HG02973 (cell line): ENCODE measurements at regions not wholly inside any gene's neighbourhood (a gene's known extent, or its start where the extent isn't known, plus 50 kb on each side); places are given as distances from the start of the nearest gene placed in this dataset.

Experiments used
- ATAC-seq: cut with Tn5 transposase; IDR thresholded peaks from one replicate; pipeline ENCODE4 v1.9.1; 2021; ENCODE audit warnings: moderate library complexity; ENCODE audit not compliant: unreplicated experiment

DNA sequence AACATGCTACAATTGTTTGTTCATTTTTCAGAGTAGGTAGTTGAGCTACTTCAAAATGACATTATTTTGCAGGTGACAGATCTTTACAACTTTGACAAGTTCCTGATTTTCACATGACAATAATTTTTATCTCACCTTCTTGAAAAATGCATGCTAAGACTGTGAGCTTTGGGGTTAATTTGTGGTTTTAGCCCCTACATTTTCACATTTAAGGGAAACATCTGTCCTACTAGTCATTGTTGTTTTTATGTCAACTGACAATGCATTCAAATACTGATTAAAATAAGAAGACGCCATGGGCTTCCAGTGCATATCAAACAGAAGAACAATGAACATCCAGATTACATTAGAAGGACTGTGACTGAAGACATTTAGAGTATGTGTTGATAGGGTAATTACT is 1470.8 kb upstream of the TENM4 start:
- no peak for ATAC-seq

DNA sequence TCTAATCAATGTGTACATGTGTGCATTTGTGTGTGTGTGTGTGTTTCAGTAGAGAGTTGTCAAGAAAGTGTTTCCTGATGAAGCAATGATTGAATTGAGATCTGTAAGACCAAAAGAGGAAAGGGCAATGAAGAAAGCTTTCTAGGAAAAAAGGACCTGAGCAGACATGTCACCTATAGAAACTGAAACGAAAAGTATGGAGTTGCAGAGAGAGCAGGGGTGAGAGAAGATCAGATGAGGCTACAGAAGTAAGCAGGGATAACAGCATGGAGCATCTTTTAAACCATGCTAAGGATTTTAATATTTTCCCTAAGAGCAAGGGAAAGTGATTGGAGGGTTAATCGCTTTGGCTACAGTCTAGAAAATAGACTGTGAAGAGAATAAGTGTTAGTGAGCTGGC is 1459.4 kb upstream of the TENM4 start:
- ATAC-seq, result no peak

DNA sequence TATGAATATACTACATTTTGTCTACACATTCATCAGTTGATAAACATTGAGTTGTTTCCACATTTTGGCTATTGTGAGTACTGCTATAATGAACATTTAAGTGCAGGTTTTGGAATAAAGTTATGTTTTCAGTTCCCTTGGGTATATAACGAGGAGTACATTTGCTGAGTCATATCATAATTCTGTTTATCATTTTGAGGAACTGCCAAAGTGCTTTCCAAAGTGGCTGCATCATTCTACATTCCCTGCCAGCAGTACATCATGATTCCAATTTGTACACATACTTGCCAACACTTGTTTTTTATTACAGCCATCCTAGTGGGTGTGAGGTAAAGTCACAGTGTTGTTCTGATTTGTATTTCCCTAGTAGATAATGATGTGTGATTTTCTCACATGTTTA is 1458.6 kb upstream of the TENM4 start:
- peak; percentile 58 for ATAC-seq

DNA sequence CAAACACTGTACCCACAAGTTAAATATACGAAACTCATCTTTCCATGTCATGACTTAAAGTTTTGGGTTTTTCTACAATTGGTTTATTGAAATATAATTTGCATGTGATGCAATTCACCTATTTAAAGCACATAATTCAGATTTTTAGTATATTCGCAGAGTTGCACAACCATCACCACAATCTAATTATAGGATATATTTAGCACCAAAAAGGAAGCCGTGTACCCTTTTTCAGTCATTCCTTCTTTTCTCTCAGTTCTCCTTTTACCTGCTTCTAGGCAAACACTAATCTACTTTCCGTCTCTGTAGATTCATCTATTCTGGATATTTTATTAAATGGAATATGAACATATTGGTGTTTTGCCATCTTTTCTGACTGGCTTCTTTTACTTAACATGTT is 1458.1 kb upstream of the TENM4 start:
- ATAC-seq, result no peak

DNA sequence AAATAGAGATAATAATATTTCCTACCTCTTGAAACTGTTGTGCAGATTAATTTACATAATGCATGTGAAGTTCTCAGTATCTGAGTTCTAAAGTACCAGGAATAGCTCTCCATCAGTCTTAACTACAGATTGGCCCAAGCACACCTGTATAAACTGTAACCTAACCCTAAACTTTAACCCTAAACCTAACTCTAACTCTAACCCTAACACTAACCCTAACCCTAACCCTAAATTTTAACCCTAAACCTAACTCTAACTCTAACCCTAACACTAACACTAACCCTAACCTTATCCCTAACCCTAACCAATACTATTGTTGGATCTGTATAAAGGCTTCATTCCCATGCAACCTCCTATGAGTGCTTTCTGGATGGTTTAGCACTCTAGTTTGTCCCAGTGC is 1445.9 kb upstream of the TENM4 start:
- ATAC-seq, result no peak

DNA sequence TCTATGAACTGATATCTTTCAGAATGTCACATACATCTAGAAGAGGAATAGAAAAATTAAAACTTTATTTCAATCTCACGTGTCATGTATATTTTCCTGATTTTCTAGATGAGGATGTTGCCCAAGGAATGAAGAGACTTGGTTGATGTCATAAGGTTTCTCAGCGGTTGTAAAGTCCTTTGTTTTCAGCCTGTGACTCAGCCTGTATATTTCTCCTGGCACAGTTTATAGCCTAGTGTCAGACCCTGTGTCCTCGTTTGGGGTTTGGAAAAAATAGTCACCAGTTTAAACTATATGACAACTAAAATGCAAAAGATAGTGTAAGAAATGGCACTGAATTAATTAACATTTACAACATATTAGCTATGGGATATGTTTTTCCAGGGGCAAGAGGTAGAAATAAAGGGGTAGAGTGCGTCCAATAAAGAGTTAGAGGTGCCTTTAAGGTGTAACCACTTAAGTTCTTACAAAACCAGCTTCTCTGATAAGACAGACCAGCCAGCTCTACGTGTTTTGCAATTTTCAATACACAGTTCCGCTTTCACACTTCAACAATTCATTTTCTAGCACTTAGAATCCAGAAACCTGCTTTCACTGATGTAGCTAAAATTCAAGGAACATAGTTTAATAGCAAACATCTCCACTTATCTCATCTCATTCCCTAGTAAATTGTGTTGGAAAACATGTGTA is 1432.6 kb upstream of the TENM4 start:
- ATAC-seq, result no peak

DNA sequence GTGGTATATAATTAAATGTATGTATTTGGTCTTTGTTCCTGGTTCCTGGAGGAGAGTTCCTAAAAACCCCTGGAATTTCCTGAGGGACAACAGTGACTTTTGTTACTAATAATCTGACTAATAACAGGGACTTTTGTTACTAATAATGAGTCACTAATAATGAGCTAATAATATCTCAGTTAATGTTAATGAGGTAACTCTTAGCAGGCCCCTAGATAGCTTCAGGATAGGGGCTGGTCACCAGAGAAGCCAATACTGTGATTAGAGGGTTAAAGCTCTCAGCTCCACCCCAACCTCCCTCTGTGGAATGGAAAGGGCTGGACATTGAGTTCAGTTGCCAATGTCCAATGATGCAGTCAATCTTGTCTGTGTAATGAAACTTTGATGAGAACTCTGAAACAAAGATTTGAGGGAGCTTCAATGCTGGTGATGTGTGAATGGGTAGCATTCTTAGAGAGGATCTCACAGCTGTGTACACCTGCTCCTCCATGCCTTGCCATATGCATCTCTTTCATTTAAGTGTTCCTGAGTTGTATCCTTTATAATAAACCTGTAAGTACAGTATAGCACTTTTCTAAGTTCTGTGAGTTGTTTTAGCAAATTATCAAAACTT is 1431.4 kb upstream of the TENM4 start:
- ATAC-seq, result peak; percentile 45

DNA sequence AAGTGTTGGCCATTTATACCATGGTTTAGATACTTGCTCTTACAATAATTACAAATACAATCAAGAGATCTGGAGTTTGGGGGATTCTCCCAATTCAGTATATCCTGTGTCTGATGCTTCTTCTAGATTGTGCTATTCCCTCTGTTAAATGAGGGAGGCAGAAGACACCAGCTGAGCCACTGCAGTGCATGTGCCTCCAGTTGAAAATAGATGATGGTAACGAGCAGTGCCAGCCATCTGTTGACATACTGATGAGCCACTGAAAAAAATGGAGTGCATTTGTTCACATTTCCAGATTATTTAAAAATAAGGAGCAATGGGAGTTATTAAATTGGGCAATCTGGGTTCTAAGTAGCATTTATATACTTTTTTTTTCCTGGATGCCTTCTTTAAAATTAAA is 1428.0 kb upstream of the TENM4 start:
- ATAC-seq, result no peak

DNA sequence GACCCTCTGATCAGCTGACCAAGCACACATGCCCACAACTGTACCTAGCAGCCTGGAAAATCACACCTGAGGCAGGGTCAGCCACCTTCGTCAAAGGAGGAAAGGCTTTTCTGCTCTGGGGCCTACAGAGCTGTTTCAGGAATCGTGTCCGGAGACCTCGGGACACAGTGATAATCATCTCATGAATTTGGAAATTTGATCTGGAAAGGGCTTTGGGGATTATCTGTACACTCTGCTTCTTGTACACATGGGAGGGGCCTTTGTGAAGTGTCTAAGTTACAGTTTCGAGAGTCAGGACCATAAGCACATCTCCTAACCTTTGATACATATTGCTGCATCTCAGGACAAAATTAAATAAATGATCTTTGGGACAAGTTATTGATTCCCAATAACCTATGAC is 1421.2 kb upstream of the TENM4 start:
- no peak for ATAC-seq

DNA sequence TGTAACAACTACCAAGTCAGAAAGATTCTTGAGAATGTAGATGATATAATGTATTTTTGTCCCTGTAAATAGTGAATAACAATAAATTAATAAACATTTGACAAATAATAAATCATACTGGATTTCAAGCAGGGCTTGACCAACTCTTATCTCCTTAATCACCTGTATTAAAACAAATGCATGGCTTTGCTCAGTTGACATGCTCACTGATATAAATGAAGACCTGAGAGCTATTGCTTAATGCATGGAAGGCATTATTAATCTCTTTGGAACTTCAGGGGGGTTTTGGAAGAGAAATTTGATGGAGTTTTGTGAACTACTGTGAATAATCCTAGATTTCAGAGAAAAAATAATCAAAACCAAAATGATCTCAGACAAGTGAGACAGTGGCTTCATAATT is 1420.4 kb upstream of the TENM4 start:
- ATAC-seq, result no peak

DNA sequence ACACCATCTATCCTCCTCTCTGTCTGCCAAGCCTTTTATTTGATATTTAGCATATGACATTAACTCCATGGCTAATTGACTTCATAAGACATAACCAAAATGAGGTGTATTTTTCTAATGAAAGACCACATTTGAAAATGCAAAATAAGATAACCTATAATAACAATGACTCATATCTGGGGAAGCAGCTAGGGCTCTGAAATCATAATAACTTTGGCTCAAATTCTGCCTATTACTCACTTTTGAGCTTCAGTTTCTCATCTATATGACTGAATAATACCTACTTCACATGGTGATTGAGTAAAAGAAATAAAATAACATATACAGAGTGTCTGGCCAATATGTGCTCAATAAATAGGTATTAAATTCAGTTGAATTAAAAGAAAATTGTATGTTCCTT is 1419.8 kb upstream of the TENM4 start:
- no peak for ATAC-seq

DNA sequence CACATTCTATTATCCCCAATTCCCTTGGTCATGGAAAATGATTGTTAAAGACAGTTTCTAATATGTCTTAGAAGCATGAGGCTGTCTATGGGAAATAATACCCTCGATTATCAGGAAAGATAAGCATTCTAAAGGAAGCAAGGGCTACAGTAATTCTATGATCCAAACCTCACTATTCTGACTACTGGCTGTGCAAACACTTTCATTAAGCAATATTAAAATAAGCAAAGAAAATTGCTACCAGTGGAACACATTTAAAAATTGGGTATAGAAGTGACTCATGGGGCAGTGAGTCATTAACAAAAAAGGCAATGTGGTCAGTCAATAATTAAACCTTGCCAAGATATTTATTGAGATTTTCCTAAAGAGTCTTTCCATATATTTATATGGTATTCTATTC is 1415.2 kb upstream of the TENM4 start:
- ATAC-seq, result no peak

DNA sequence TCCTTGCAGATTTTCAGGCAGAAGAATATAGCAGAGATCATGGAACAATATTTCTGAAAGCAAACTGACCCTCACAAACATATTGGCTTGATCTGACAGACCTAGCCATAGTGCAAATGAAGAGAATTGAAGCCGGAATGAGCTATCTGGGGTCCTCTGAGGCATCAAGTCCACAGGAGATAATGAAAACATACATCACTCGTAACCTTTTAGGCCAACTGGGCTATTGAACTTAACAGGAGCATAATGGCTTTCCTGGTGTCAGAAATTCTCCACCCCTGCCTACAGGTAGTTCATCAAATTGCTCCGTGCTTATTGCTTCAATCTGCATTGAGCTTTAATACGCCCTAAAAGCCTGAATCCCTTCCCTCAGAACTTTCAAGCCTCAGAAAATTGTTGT is 1414.6 kb upstream of the TENM4 start:
- ATAC-seq, result no peak

DNA sequence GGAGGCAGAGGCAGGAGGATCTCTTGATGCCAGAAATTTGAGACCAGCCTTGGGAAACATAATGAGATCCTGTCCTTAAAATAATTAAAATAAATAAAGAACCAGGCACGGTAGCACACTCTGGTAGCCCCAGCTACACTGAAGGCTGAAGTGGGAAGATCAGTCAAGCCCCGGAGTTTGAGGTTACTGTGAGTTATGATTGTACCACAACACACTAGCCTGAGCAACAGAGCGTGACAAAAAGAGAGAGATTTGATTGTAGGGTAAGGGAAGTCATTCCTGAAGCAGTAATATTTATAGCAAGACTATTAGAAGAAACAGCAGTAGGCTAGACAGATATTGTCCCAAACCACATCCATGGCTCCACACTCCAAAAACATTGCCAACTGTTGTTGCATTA is 1408.4 kb upstream of the TENM4 start:
- ATAC-seq, result peak; percentile 39

DNA sequence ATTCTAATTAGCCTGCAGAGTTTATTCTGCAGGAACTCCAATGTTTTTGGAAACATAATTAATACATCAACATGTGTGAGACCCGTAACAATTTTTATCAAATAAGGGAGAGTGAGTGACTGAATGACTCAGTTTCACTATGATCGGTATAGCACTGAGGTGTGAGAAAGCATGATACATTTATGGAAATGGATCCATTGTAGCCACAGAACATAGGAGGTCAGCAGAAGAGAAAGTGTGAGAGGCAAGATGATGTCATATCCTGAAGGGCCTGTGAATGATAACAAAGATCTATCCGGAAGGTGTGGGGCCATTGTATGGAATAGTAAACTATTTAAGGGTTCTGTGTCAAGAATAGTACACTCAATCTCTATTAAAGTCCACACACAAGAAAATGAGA is 1406.1 kb upstream of the TENM4 start:
- ATAC-seq, result peak; percentile 97

DNA sequence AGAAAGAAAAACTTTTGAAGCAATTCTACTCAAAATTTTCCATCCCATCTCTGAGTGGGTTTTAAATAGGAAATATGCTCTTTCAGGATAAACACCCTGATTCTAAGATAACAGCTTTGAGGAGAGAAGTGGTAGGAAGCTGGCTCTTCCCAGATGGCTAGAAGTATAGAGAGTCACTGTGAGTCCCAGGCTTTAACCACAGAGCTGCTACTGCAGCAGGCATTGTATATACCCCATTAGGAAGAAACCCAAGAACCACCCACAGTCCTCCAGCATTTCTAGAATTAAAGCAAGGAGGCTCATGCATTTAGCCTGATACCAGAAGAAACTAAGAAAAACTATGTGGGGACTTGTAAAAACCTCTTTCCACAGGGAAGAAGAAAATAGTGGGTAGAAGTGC is 1405.6 kb upstream of the TENM4 start:
- ATAC-seq, result no peak

DNA sequence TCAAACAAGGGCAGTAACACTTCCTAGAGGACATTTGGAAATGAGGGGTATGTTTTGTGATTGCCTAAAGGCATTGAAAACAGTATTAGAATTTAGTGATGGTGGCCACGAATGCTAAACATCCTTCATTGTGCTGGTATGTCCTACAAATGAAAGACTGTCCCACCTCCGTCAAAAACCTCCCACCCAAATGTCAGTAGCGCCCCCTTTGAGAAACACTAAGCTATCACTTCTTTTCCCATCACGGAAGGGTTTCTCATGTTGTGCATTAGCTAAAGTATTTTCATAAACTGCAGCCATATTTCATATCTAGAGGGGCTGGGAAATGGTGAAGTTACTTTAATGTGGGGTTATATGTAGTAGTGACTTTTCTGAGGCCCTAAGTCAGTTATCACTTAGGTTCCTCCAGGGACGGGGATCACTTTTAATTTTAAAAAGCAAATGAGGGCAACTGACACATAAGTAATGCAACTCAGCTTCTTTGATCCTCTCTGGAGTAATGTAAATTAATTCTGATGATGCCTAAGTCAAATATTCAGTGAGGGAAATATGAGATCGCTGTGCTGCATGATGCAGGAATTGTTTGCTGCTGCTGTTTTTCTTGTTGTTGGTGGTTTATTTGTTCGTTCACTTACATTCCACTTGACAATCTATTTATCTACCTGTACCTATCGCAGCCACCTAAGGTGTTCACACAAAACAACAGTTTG is 1403.4 kb upstream of the TENM4 start:
- ATAC-seq, result no peak

DNA sequence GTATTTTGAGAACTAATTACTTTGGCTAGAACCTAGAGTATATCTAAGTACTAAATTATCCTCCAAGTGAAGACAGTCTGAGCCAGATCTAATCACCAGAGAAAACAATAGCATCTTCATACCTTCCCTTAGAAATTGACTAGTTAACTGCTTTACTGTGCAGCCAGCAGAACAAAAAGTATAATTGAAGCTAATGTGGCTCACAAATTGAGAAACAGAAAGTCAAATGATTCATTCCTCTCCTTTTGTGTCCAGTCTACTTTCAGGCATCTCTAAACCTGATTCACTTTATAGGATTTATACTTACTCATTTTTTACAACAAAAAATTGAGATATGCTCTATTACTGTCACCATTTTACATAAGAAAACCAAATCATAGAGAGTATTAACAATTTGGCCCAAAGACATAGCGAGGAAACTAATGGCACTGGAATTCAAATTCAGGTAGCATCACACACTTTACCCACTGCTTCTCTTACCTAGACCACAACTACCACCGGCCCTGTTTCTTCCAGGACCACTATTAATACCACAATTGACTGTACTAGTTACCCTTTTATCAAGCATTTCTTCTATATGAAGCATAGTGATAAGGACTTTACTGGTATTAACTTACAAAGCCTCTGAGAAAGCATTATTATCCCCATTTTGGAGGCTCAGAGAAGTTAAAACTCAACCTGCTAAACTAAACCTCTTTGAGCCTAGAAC is 1402.6 kb upstream of the TENM4 start:
- ATAC-seq, result peak; percentile 45

DNA sequence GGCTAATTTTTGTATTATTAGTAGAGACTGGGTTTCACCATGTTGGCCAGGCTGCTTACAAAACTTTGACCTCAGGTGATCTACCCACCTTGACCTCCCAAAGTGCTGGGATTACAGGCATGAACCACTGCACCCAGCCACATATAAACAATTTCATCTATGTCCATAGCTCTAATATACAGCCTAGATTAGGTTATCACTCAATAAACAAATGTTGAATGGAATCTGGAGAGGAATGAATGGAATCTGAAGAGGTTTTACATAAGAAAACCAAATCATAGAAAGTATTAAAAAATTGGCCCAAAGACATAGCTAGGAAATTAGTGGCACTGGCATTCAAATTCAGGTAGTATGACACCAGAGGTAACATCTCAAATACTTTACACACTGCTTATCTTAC is 1401.4 kb upstream of the TENM4 start:
- no peak for ATAC-seq

DNA sequence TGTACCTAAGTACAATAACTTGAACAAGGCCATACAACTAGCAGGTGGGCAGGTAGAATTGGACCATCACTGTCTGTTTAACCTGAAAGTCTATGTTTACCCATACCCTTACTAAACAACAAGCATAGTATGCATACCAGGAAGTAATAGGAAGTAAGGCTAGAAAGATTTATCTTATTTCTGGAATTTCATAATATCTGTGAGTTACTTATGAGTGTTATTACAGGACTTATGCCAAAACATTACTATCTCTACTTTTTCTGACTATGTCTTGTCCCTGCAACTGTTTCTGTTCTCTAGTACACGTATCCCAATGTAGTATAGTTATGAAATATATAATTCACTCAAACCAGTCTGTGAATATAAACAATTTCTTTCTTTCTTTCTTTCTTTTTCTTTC is 1400.8 kb upstream of the TENM4 start:
- ATAC-seq, result no peak

DNA sequence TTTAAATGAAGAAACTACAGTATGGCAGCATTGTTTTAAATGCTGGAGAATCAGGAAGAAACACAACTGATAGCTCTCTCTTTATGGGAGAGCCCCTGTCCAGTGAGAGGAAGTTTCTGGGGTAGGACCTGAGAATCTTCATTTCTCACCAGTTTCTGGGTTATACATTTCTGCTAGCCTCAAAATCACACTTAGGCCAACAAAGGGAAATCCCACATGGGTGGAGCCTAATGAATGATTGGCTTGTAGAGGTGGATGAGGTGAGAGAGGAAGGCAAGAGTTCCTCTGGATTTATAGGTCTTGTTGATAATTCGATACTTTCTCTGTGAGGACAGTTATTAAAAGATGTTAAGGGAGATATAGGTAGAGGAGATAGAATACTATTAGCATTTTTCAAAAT is 1397.3 kb upstream of the TENM4 start:
- ATAC-seq, result no peak

DNA sequence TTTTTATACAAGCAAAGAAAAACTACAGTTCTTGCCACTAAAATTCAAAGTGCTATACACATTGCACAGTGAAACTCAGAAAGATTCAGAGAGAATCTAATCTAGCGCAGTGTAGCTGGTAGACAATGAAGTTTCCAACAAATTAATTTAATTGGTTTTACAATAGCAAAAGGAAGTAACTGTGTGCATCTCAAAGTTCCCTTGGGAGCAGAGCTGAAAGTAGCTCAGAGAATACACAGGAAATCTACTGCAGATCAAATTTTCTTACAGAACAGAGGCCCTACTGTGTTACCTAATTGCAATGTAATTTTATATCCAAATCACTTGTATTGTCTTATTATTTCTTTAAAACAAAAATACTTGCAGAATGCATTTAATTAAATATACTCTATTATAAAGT is 1396.2 kb upstream of the TENM4 start:
- ATAC-seq, result no peak
